B cell (primary cell): ENCODE measurements at regions not wholly inside any gene's neighbourhood (a gene's known extent, or its start where the extent isn't known, plus 50 kb on each side); places are given as distances from the start of the nearest gene placed in this dataset.

Experiments
- ATAC-seq: fragments of 200-7000 bp; cut with Tn5 transposase; one replicate; pipeline ENCODE4 v1.10.0; 2021; ENCODE audit warnings: low read depth, mild to moderate bottlenecking, moderate number of reproducible peaks, moderate library complexity
- CTCF ChIA-PET: fragments of 350-600 bp; sonication (Branson Sonifier 250); formaldehyde crosslinking; loops from one replicate; lab custom pipeline; 2021; ENCODE audit warnings: antibody characterized with exemption, inconsistent platforms; lab: Charles Lee
- POLR2A ChIA-PET: fragments of 350-600 bp; sonication (Branson Sonifier 250); formaldehyde crosslinking; loops from one replicate; lab custom pipeline; 2021; ENCODE audit warnings: antibody characterized with exemption; lab: Charles Lee
- DNase-seq: peaks from one replicate; pipeline ENCODE4 v3.0.0; 2013
- H2AFZ ChIP-seq: 2 replicates; pipeline ENCODE4 v1.6.1; 2012; ENCODE audit warnings: mild to moderate bottlenecking, low read depth, low read length; ENCODE audit not compliant: insufficient read depth, poor library complexity, severe bottlenecking
- H3K27ac ChIP-seq, 2 donors: 1 replicate in 1 of 2; 2 replicates in 1 of 2; pipeline ENCODE4 v1.5.1; 2012 to 2013; ENCODE audit warnings: low read length in 2 of 2, mild to moderate bottlenecking in 2 of 2, moderate library complexity in 1 of 2
- H3K27me3 ChIP-seq, 4 experiments: fragments of 200-600 bp in 1 of 4; sonication (generic) in 1 of 4; replicated peaks in 1 of 4; 1 replicate in 2 of 4; 2 replicates in 2 of 4; pipeline versions ENCODE4 v1.6.1 to v1.7.0; 2013 to 2016; ENCODE audit warnings: low read length in 3 of 4, mild to moderate bottlenecking in 2 of 4, mixed read lengths in 1 of 4, moderate library complexity in 1 of 4; ENCODE audit not compliant: insufficient read depth in 4 of 4, control insufficient read depth in 3 of 4; ENCODE audit errors: control extremely low read depth in 1 of 4
- H3K36me3 ChIP-seq, 2 experiments: replicated peaks in 1 of 2; 1 replicate in 1 of 2; 2 replicates in 1 of 2; pipeline versions ENCODE4 v1.6.1 to v1.7.1; 2013; ENCODE audit warnings: low read length in 1 of 2; ENCODE audit not compliant: insufficient read depth in 2 of 2, control insufficient read depth in 1 of 2; ENCODE audit errors: control extremely low read depth in 1 of 2, extremely low read depth in 1 of 2
- H3K4me1 ChIP-seq, 2 donors: fragments of 200-600 bp in 1 of 2; sonication (generic) in 1 of 2; 1 replicate in 1 of 2; 2 replicates in 1 of 2; pipeline versions ENCODE4 v1.5.1 to v1.6.1; 2013 to 2017; ENCODE audit warnings: low read length in 2 of 2; ENCODE audit not compliant: control insufficient read depth in 2 of 2, insufficient read depth in 2 of 2
- H3K4me2 ChIP-seq: replicated peaks from 2 replicates; pipeline ENCODE3; 2012; ENCODE audit warnings: mild to moderate bottlenecking, low read depth, low read length; ENCODE audit not compliant: poor library complexity, severe bottlenecking
- H3K4me3 ChIP-seq, 5 experiments: fragments of 200-600 bp in 1 of 5; sonication (generic) in 1 of 5; 1 replicate in 3 of 5; 2 replicates in 2 of 5; pipeline versions ENCODE4 v1.5.1 to v1.7.0; 2011 to 2016; ENCODE audit warnings: low read length in 4 of 5, mild to moderate bottlenecking in 4 of 5, low read depth in 2 of 5, control low read depth in 1 of 5, moderate library complexity in 1 of 5; ENCODE audit not compliant: insufficient read depth in 1 of 5; ENCODE audit errors: control extremely low read depth in 1 of 5, extremely low read depth in 1 of 5
- H3K79me2 ChIP-seq: fragments of 200-600 bp; sonication (generic); one replicate; pipeline ENCODE4 v1.6.0; 2016; ENCODE audit warnings: low read length; ENCODE audit not compliant: control insufficient read depth, insufficient read depth
- H3K9ac ChIP-seq: fragments of 200-600 bp; sonication (generic); 2 replicates; pipeline ENCODE4 v1.6.1; 2017; ENCODE audit warnings: mild to moderate bottlenecking, low read length, moderate library complexity
- H3K9me3 ChIP-seq, 3 donors: one replicate each; pipeline versions ENCODE4 v1.6.1 to v1.7.1; 2013; ENCODE audit warnings: low read length in 2 of 3; ENCODE audit not compliant: control insufficient read depth in 2 of 3, insufficient read depth in 1 of 3; ENCODE audit errors: control extremely low read depth in 1 of 3
- H4K20me1 ChIP-seq: 2 replicates; pipeline ENCODE4 v1.6.0; 2012; ENCODE audit warnings: mild to moderate bottlenecking, low read length; ENCODE audit not compliant: insufficient read depth, control insufficient read depth, poor library complexity, severe bottlenecking
- H3K27ac Mint-ChIP-seq: one replicate; pipeline ENCODE4 v1.8.0; 2021; ENCODE audit warnings: mixed read lengths
- H3K27me3 Mint-ChIP-seq: one replicate; pipeline ENCODE4 v1.8.0; 2021; ENCODE audit warnings: mixed read lengths
- H3K4me1 Mint-ChIP-seq: one replicate; pipeline ENCODE4 v1.8.0; 2021; ENCODE audit warnings: mixed read lengths
- H3K4me3 Mint-ChIP-seq: one replicate; pipeline ENCODE4 v1.8.0; 2021; ENCODE audit warnings: mixed read lengths
- H3K9me3 Mint-ChIP-seq: one replicate; pipeline ENCODE4 v1.8.0; 2022; ENCODE audit warnings: mixed read lengths; ENCODE audit not compliant: insufficient read depth
- EZH2 ChIP-seq: IDR thresholded peaks from 2 replicates; pipeline ENCODE4 v1.6.1; 2012; ENCODE audit warnings: borderline replicate concordance, low read depth, mild to moderate bottlenecking, moderate library complexity, low read length; ENCODE audit not compliant: insufficient read depth, poor library complexity, severe bottlenecking
- WGBS: methylation state at CpG from one replicate; pipeline ENCODE4 v1.1.5; 2013; ENCODE audit warnings: missing lambda C conversion rate; ENCODE audit not compliant: insufficient coverage; 5-methylcytosine and 5-hydroxymethylcytosine counted together
- intact Hi-C: fragments of 100-400 bp; cut with micrococcal nuclease; formaldehyde crosslinking; loops from one replicate; pipeline ENCODE4 v1.10.0; 2022
- TF ChIP-seq, protein P1 (sequence below): fragments of 200-600 bp; IDR thresholded peaks from one replicate; pipeline ENCODE4 v1.8.0; 2022; ENCODE audit warnings: antibody characterized with exemption, mild to moderate bottlenecking

DNA sequence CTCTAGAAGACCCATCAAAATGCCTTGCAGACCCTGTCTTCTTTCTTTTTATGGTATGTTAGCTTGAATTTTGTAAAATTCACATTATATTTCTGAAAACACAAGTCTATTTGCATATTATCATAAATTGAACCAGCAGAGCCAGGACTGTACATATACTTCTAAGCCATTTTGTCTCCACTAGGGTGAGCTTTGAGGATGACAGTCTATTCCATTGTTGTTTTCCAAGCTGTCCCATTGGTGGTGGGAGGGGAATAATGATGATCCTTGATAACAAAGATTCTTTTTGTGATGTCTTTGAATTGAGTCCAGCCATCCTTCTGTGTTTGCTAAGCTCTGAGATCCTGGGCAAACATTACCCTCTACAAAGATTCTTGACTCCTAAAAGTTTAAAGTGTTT, 359.3 kb upstream of the PCDH20 start:
- no peaks in the 10 kb centered on the region for H3K27me3 ChIP-seq
- Mint-ChIP-seq H3K4me1 (no peaks in the 10 kb centered on the region), H3K4me3 (no peak overlapping the region), H3K9me3 (peaks cover 3% of the 10 kb centered on the region), H3K27me3 (no peaks in the 10 kb centered on the region), H3K27ac (no peak overlapping the region)
- ChIA-PET POLR2A (no interaction called here), CTCF (no interaction called here)
- no peaks in the 10 kb centered on the region for H3K79me2 ChIP-seq
- H3K4me3 ChIP-seq: no peak overlapping the region
- no peak overlapping the region for H3K4me2 ChIP-seq
- no peak for DNase-seq
- H4K20me1 ChIP-seq: no peaks in the 10 kb centered on the region
- TF ChIP-seq, protein P1, sequence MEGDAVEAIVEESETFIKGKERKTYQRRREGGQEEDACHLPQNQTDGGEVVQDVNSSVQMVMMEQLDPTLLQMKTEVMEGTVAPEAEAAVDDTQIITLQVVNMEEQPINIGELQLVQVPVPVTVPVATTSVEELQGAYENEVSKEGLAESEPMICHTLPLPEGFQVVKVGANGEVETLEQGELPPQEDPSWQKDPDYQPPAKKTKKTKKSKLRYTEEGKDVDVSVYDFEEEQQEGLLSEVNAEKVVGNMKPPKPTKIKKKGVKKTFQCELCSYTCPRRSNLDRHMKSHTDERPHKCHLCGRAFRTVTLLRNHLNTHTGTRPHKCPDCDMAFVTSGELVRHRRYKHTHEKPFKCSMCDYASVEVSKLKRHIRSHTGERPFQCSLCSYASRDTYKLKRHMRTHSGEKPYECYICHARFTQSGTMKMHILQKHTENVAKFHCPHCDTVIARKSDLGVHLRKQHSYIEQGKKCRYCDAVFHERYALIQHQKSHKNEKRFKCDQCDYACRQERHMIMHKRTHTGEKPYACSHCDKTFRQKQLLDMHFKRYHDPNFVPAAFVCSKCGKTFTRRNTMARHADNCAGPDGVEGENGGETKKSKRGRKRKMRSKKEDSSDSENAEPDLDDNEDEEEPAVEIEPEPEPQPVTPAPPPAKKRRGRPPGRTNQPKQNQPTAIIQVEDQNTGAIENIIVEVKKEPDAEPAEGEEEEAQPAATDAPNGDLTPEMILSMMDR: no peak
- no peak for TF ChIP-seq EZH2
- ATAC-seq: no peak
- H3K27ac ChIP-seq: no peak overlapping the region
- H2AFZ ChIP-seq: no peak overlapping the region
- no peaks in the 10 kb centered on the region for H3K9me3 ChIP-seq
- H3K36me3 ChIP-seq: no peaks in the 10 kb centered on the region
- intact Hi-C loops: no loop called here
- no peak overlapping the region for H3K9ac ChIP-seq
- H3K4me1 ChIP-seq: no peaks in the 10 kb centered on the region

DNA sequence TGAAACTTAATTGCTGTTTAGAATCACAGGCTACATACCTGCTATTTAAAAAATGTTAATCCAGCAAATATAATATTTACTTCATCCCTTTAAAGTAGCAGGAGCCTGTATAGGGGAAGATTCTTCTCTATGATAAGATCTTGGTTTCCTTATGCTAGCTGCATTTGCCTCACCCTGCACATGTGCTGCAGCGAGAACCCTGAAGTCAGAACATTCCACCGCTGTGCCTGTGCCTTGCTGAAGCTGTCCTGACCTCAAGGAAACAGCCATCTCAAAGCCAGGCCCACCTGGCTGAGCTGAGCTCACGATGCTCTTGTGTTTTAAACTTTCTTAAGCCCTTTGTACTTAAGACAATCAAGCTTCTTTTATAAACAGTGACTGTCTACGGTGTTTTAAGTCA, 355.0 kb upstream of the PCDH20 start:
- no peaks in the 10 kb centered on the region for H3K9me3 Mint-ChIP-seq
- ATAC-seq: no peak
- WGBS: 29% methylated on average over 3 of the region's 4 CpGs
- no peak for TF ChIP-seq EZH2
- TF ChIP-seq, protein P1: no peak
- H3K4me3 Mint-ChIP-seq: no peak overlapping the region
- Histone ChIP-seq H4K20me1 (no peaks in the 10 kb centered on the region), H3K27ac (no peak overlapping the region), H3K79me2 (no peaks in the 10 kb centered on the region), H3K9ac (no peak overlapping the region), H3K36me3 (no peaks in the 10 kb centered on the region), H3K9me3 (peaks cover 0 to 12% (median 0%) of the 10 kb centered on the region in 3 donors), H2AFZ (no peak overlapping the region), H3K4me1 (no peaks in the 10 kb centered on the region), H3K4me3 (no peak overlapping the region), H3K27me3 (no peaks in the 10 kb centered on the region), H3K4me2 (no peak overlapping the region)
- no peaks in the 10 kb centered on the region for H3K4me1 Mint-ChIP-seq
- no peak overlapping the region for H3K27ac Mint-ChIP-seq
- intact Hi-C loops: no loop called here
- DNase-seq: no peak
- ChIA-PET CTCF (no interaction called here), POLR2A (no interaction called here)
- H3K27me3 Mint-ChIP-seq: no peaks in the 10 kb centered on the region
